Right lobe of liver (tissue), 4 donors: ENCODE measurements at regions not wholly inside any gene's neighbourhood (a gene's known extent, or its start where the extent isn't known, plus 50 kb on each side); places are given as distances from the start of the nearest gene placed in this dataset.

Experiments
- POLR2A ChIP-seq: fragments of 450-650 bp; IDR thresholded peaks from one replicate; pipeline ENCODE4 v1.6.1; 2017; ENCODE audit warnings: antibody characterized with exemption, mild to moderate bottlenecking
- TF ChIP-seq, protein P1 (sequence below), 4 donors: fragments of 200-600 bp in 3 of 4; fragments of 450-650 bp in 1 of 4; IDR thresholded peaks; one replicate each; pipeline versions ENCODE4 v1.5.1 to v1.8.0; 2016 to 2022; ENCODE audit warnings: antibody characterized with exemption in 4 of 4, mild to moderate bottlenecking in 2 of 4
- donor health status: DM: no; HTN: no; CAD: no.
- donor health status: DM: no; HTN: no; CAD: no.
- donor health status: DM: no; HTN: yes; CAD: no.

DNA sequence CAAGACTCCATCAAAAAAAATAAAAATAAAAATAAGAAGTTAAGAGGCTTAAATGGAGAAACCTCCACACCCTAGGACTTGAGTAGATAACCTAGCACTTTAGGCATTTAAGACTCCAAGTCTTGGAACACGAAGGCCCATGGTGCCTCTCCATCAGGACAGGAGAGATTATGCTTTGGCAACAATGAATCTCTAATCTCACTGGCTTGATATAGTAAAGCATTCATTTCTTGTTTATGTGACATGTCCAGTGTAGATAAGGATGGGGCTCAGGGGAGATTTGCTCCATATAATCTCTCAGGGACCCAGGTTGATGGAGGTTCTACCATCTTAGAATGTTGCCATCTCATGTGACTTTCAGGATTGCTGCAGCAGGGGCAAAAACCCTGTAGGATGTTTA lies 117.7 kb upstream of the FUT8 start:
- TF ChIP-seq, protein P1, sequence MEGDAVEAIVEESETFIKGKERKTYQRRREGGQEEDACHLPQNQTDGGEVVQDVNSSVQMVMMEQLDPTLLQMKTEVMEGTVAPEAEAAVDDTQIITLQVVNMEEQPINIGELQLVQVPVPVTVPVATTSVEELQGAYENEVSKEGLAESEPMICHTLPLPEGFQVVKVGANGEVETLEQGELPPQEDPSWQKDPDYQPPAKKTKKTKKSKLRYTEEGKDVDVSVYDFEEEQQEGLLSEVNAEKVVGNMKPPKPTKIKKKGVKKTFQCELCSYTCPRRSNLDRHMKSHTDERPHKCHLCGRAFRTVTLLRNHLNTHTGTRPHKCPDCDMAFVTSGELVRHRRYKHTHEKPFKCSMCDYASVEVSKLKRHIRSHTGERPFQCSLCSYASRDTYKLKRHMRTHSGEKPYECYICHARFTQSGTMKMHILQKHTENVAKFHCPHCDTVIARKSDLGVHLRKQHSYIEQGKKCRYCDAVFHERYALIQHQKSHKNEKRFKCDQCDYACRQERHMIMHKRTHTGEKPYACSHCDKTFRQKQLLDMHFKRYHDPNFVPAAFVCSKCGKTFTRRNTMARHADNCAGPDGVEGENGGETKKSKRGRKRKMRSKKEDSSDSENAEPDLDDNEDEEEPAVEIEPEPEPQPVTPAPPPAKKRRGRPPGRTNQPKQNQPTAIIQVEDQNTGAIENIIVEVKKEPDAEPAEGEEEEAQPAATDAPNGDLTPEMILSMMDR (IDR thresholded peaks at IDR 0.05): no peak
- no peak for TF ChIP-seq POLR2A
